Right atrium auricular region (tissue), 2 donors: ENCODE measurements at regions not wholly inside any gene's neighbourhood (a gene's known extent, or its start where the extent isn't known, plus 50 kb on each side); places are given as distances from the start of the nearest gene placed in this dataset.

Experiments used
- DNase-seq: peaks from one replicate; pipeline ENCODE4 v3.0.0-alpha.2; 2019; ENCODE audit warnings: low spot score
- H3K27ac ChIP-seq, 2 donors: fragments of 200-600 bp; sonication (generic); 1 replicate in 1 of 2; 2 replicates in 1 of 2; pipeline ENCODE4 v1.5.1; 2016 to 2019
- H3K27me3 ChIP-seq, 2 donors: fragments of 200-600 bp; sonication (generic); one replicate each; pipeline versions ENCODE4 v1.5.1 to v1.6.0; 2017 to 2019
- H3K36me3 ChIP-seq: fragments of 200-600 bp; sonication (generic); one replicate; pipeline ENCODE4 v1.5.1; 2016
- H3K4me1 ChIP-seq, 2 donors: fragments of 200-600 bp; sonication (generic); one replicate each; pipeline versions ENCODE4 v1.5.1 to v1.6.0; 2017 to 2019
- H3K4me3 ChIP-seq, 2 donors: fragments of 200-600 bp; sonication (generic); 1 replicate in 1 of 2; 2 replicates in 1 of 2; pipeline ENCODE4 v1.5.1; 2017 to 2019; ENCODE audit warnings: mild to moderate bottlenecking in 1 of 2, moderate library complexity in 1 of 2
- H3K9me3 ChIP-seq, 2 donors: fragments of 200-600 bp; sonication (generic); one replicate each; pipeline ENCODE4 v1.5.1; 2019
- CTCF ChIP-seq, 2 donors: fragments of 200-600 bp; sonication (generic); IDR thresholded peaks; one replicate each; pipeline ENCODE4 v1.5.1; 2019; ENCODE audit warnings: antibody characterized with exemption in 2 of 2

DNA sequence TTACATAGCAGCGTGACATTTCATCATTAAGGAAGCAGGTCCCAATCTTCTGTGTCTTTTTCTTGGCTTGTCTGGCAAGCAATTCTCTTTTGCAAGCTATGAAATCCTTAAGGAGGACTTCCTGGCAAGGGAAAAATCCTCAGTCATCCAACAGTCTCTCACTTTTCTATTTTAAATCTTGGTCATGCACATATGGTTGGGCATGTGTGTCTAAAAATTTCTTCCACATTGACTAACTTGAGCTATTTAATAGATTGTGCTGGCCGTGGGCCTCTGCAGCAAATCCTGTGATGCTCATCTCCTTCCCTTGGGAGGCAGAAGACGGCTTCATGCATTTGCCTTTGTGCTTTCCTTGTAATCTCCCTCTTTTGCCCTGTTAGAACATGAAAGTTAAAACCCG is 634.3 kb upstream of the FANCL start:
- no peaks in the 10 kb centered on the region for H3K4me1 ChIP-seq
- H3K27ac ChIP-seq = no peak overlapping the region
- H3K36me3 ChIP-seq = no peaks in the 10 kb centered on the region
- H3K27me3 ChIP-seq = no peaks in the 10 kb centered on the region
- no peak for DNase-seq
- no peaks in the 10 kb centered on the region for H3K9me3 ChIP-seq
- no peak for TF ChIP-seq CTCF (IDR thresholded peaks at IDR 0.05)
- H3K4me3 ChIP-seq = no peak overlapping the region

- no peak overlapping the region for H3K27ac ChIP-seq
- no peak for DNase-seq
- no peaks in the 10 kb centered on the region for H3K9me3 ChIP-seq
- no peaks in the 10 kb centered on the region for H3K4me1 ChIP-seq
- no peaks in the 10 kb centered on the region for H3K36me3 ChIP-seq
- no peaks in the 10 kb centered on the region for H3K27me3 ChIP-seq
- no peak for TF ChIP-seq CTCF (IDR thresholded peaks at IDR 0.05)
- no peak overlapping the region for H3K4me3 ChIP-seq
These were observed 630.5 kb upstream of the FANCL start for GRCh38 chr2:58871469-58872142.

DNA sequence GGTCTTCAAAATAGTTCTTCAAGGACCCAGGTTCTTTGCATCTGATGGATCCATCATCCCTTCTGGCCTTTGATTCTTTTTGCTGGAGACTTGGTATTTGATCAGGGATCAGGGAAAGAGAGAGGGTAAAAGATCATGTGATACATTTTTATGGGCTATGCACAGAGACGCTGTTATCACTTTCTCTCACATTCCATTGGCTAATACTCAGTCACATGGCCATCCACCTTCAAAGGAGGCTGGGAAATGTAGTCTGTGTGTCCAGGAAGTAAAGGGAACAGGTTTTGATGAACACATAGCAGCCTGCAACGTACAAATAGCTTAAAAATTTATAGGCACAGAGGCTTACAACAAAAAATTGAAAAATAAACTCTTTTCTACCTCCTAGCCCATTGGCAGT is 629.6 kb upstream of the FANCL start:
- Histone ChIP-seq H3K4me3 (no peak overlapping the region), H3K9me3 (no peaks in the 10 kb centered on the region), H3K27ac (no peak overlapping the region), H3K36me3 (no peaks in the 10 kb centered on the region), H3K4me1 (no peaks in the 10 kb centered on the region), H3K27me3 (no peaks in the 10 kb centered on the region)
- no peak for TF ChIP-seq CTCF (IDR thresholded peaks at IDR 0.05)
- no peak for DNase-seq

DNA sequence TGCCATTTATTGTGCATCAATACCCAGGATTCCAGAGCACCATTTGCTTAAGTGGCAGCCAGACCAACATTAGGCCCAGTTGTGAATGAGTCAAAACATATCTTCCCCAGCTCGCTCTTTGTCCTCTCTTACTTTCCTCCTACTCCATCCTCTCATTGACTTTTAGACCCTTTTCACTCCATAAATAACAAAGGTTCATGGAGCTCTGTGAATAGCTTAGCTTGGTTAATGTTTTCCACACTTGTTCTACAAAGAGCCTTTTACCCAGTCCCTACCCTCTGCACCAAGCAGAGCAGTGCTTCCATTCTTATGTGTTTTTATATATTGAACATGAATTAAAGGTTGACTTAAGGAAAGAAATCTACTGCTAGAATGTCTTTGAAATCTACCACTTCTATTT is 625.8 kb upstream of the FANCL start:
- H3K27ac ChIP-seq = no peak overlapping the region
- no peak for DNase-seq
- H3K4me3 ChIP-seq = no peak overlapping the region
- TF ChIP-seq CTCF (IDR thresholded peaks at IDR 0.05) = no peak
- no peaks in the 10 kb centered on the region for H3K27me3 ChIP-seq
- no peaks in the 10 kb centered on the region for H3K36me3 ChIP-seq
- H3K4me1 ChIP-seq = no peaks in the 10 kb centered on the region
- no peaks in the 10 kb centered on the region for H3K9me3 ChIP-seq

DNA sequence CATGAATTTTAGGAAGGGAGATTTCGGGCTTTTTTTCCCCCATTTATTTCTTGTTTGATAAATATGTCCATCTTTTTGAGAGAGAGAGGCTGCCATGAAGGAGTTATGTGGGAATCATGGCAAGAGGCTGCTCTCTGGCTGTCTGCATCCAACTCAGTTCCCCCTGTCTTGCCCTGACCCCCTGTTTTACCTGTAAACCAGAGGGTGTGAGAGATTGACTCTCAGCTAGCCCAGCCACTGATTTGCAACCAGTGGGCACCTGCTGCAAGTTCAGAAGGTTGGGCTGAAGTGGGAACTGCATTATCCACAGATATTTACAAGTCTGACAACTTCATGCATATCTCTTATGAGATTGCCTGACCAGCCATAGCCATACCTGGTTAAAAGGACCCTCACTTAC is 625.4 kb upstream of the FANCL start:
- no peak for DNase-seq
- H3K27ac ChIP-seq = no peak overlapping the region
- H3K27me3 ChIP-seq = no peaks in the 10 kb centered on the region
- no peak for TF ChIP-seq CTCF (IDR thresholded peaks at IDR 0.05)
- no peak overlapping the region for H3K4me3 ChIP-seq
- no peaks in the 10 kb centered on the region for H3K36me3 ChIP-seq
- no peaks in the 10 kb centered on the region for H3K4me1 ChIP-seq
- H3K9me3 ChIP-seq = no peaks in the 10 kb centered on the region

- H3K36me3 ChIP-seq = no peaks in the 10 kb centered on the region
- DNase-seq = no peak
- no peak for TF ChIP-seq CTCF (IDR thresholded peaks at IDR 0.05)
- H3K27me3 ChIP-seq = no peaks in the 10 kb centered on the region
- no peaks in the 10 kb centered on the region for H3K9me3 ChIP-seq
- no peaks in the 10 kb centered on the region for H3K4me1 ChIP-seq
- H3K4me3 ChIP-seq = no peak overlapping the region
- H3K27ac ChIP-seq = no peak overlapping the region
These were observed 624.9 kb upstream of the FANCL start for GRCh38 chr2:58866040-58866439.
